ENCODE measurements at regions not wholly inside any gene's neighbourhood (a gene's known extent, or its start where the extent isn't known, plus 50 kb on each side); places are given as distances from the start of the nearest gene placed in this dataset.
"Not testable (repeated sequence)": the region's sequence is repeated elsewhere in the genome, so short reads cannot be mapped to it uniquely, and the experiment has no call there.

DNA sequence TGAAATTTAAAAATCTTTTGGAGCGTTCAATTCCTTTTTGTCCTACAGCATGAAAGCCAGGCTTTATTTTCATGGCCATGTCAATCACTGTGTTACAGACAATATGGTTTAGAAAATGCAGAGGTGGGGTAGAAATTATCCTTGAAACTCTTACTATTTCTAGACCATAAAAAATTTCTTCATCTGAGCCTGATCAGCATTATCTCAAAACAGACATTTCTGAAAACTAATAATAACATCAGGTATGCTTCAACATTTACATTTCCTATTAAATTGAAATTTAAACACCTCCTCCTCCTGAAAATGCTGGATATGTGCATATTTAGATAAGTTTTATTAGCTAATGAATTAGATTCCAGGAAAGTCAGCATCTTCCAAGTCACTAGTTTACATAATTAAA is 570.6 kb downstream of the RIT2 start:
- DNase-seq (ENCODE audit: low read depth, low spot score): no peak

DNA sequence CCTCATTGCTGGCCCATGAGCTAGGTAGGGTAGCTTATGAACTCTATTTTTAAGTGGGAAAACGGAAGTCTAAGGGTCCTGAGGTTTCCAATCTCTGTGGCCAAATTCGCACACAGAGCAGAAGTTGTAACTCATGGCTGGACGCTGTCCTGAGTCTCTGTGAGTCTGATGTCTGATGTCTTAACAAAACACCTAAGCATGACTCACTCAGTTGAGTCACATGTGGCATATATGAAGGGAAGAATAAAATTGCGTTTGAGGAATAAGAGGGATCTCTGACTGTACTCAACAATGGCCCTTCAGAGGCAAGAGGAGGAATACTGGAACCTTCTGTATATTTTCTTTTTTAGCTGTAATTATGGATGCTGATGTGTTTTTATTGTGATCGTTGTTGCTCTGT is 569.7 kb downstream of the RIT2 start:
- DNase-seq (ENCODE audit: low read depth, low spot score): no peak

DNA sequence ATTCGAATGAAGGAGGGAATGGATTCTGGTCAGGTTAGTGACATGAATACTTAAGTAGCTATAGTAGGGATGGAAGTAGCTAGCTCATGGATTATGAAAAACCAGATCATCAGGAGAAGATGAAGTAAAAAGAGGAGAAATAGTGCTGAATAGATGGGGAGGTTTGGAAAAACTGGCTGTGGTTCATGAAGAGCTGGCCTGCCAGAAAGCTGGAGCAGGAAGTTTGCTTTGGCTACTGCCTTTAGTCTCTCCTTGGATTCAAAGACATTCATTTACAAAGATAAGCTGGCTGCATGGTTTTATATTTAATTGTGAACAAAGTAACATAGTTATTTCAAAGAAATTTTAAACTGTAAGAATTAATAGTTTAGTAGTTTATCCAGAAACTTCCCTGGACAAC is 567.0 kb downstream of the RIT2 start:
- no peak for DNase-seq (ENCODE audit: low read depth, low spot score)

DNA sequence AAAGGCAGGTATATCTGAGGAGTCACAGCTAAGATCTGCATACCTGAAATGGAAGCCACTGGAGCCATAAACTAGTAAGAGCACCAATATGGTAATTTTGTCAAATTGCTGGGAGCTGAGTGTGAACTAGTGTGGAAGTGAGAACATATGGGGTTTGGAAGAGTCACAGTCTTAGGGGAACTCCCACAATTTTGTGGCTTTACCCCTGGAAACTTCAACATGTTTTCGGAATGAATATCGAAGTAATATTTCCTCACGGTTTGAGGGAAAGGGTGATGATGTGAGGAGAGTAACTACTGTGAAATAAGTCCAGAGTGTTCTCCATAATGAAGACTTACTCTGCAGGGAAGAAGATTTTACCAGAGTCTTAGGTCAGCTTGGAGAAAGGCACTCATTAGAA is 565.9 kb downstream of the RIT2 start:
- no peak for DNase-seq (ENCODE audit: low read depth, low spot score)

DNA sequence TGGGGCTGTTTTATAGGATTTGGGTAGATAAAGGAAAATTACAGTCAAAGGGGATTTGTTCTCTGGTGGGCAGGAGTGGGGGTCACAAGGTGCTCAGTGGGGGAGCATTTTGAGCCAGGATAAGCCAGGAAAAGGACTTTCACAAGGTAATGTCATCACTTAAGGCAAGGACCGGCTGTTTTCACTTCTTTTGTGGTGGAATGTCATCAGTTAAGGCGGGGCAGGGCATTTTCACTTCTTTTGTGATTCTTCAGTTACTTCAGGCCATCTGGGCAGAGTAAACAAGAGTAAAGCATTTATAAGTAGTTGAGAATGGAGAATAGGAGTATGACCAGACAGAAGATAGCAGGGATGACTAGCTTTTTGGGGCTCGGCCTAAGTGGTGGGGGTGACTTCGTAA is 562.9 kb downstream of the RIT2 start:
- DNase-seq (ENCODE audit: low read depth, low spot score): not testable (repeated sequence)

DNA sequence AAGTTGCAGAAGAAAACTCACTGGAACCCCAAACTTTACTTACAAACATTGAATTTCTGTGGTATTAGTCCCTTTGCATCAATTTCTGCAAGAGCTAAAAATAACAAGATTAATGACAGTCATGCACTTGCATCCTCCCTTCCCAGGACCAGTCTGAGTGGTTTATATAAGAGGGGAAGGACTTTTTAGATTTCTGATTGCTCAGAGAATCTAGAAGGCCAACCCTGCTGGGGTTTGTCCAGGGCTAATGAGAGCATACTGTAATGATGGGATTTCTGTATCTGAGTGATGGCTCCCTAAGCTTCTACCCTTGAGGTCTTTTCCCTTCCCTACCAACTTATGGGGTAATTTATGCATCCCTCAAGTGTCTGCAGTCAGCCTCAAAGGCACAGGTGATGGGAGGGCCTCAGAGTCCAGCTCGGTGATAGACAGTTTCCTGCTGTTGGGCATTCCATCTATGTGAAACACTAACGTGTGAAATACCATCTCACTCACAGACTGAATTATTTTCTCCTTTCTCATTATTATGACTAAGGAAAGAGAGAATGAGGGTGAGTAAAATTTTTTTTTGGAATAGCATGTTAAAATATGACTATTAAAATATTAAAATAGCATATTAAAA is 556.3 kb downstream of the RIT2 start:
- DNase-seq (ENCODE audit: low read depth, low spot score): no peak

DNA sequence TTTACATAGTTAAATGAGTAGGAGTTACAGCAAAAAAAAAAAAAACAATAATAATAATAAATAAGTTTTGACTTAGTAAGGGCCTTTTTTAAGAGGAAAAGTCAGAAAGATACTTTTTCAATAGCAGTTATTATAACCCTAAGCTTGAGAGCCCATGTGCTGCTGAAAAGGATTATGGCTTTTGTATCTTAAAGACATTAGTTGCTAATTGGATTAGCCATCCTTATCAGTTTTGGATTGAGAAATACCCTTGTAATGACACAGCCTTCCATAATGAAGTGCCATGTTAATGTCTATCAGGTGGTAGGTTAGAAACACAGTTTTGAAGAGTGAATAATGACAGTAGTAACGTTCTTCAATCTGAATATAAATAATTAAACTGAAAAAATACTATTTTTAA is 554.0 kb downstream of the RIT2 start:
- no peak for DNase-seq (ENCODE audit: low read depth, low spot score)

DNA sequence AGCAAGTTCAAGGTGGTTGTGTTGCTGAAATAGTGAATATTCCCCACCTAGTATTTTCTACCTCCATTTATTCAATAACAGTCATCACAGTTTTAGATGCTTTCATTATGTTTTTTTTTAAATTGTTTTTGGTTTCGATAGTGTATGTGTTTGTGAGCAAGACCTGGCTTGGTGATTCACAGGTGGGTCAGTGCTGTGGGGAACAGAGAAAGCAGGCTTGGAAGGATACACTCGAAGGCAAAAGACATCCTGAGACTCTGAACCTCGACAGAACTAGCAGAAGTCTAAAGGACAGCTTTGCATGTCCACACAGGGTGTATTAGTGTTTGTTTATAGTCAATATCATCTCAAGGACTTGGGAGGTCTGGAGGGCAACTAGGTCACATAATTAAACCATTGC is 551.5 kb downstream of the RIT2 start:
- DNase-seq (ENCODE audit: low read depth, low spot score): no peak

DNA sequence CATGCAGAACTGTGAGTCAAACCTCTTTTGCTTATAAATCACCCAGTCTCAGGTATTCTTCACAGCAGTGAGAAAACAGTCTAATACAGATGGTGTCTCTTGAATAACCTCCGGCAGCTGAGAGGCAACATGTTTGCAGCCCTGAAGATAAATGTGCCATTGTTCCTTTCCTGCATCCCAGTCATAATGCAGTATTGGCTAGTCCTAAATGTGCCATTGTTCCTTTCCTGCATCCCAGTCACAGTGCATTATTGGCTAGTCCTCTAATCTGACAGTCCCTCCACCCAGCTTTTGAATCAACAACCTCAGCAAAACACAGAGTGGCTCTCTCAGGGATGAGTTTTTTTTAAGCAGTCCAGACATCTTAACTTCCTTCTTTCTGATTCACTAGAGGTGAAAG is 550.7 kb downstream of the RIT2 start:
- no peak for DNase-seq (ENCODE audit: low read depth, low spot score)

DNA sequence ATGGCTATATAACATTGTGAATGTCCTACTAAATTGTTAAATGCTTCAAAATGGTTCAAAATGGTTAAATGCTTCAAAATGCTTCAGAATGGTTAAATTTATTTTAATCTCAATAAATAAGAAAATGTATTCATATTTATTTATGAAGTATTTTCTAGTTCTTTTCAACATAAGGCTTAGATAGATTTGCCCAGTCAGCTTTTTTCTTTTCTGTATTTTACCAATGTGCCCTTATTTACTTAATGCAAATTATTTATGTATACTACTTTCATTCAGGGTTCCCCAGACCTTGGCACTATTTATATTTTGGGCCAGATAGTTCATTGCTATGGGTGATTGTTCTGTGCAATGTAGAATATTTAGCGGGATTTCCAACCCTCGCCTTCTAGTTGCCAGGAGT is 546.7 kb downstream of the RIT2 start:
- no peak for DNase-seq (ENCODE audit: low read depth, low spot score)

DNA sequence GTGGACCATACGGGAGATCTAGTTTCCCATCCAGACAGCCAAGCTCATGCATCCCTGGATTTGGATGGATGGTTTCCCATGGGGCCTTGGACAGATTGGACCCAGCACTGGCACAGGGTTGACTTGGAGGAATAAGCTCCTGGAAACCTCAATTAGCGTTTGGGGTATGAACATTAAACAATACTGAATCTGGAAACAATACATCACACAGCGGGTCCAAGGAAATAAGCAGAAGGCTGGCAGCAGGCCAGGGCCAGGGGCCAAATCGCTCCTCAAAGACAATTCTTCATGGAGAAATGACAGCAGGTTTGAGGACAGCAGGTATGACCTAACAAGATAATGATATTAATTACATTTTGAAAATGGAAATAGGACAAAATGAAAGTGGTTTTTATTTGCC is 540.6 kb downstream of the RIT2 start:
- DNase-seq (ENCODE audit: low read depth, low spot score): no peak

DNA sequence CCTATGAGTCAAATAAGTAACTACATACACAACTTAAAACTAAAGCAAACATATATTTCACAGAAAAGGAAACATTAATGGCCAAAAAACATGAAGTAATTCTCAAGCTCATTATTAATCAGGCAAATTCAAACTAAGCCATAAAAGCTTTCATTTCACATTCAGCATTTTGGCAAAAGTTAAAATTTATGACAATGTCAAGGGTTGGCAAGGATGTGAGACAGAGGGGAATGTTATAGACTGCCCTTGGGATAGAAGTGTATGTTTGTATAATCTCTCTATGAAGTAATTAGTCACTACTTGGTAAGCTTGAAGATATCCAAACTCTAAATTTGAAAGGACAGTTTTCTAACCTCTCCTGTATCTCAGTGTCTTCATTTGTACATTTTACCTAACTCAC is 539.4 kb downstream of the RIT2 start:
- no peak for DNase-seq (ENCODE audit: low read depth, low spot score)

DNA sequence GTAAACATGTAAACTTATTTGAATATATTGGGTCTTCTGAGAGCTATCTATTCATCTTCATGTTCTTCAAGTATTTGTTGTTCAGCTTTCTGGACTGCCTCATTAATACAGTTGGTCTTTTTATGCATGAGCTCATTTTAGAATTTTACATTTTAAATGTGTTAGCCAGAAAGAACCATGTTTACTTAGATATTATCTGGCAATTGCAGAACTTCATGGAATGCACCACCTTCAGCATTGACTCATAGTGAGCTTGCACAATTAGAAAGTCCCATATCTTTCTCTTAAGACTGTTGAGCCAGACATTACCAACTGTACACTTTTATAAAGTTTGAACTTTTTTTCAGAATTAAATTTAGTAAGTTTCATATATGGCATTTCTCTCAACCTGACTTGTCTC is 536.7 kb downstream of the RIT2 start:
- no peak for DNase-seq (ENCODE audit: low read depth, low spot score)

DNA sequence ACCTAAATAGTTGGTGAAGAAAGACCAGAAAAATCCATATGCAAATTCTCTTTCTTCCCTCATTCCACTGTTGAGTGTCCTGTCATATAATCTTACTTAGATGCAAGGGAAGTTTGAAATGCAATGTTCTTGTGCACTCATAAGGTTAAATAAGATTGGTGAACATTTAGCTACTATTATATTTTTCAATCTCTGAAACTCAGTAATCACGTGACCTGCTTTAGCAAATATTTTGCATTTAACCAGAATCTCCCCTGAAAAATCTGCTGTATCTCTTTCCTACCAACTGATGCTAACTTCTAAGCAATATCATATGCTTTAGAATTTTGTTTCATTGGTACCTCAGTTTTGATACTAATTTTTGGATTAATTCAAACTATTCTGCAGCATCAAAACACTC is 533.2 kb downstream of the RIT2 start:
- DNase-seq (ENCODE audit: low read depth, low spot score): no peak

DNA sequence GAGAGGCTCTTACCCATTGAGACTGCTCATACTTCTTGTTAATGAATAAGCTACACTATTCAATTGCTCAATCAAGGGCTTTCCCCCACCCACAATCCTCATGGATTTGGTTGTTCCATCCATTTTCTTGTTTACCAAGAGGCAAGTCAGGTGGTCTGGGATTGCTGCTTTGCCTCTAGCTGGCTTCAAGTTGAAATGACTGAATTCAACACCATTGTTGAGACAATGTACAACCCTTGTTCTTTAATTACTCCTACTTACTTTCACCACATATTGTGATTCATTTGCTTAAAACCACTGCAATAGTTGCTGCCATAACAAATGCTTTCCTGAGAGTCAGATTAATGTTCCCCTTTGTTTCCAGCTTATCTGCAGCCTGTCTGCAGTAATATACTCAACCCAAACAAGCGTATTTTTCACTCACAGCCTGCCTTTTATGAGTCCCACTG is 532.2 kb downstream of the RIT2 start:
- no peak for DNase-seq (ENCODE audit: low read depth, low spot score)

DNA sequence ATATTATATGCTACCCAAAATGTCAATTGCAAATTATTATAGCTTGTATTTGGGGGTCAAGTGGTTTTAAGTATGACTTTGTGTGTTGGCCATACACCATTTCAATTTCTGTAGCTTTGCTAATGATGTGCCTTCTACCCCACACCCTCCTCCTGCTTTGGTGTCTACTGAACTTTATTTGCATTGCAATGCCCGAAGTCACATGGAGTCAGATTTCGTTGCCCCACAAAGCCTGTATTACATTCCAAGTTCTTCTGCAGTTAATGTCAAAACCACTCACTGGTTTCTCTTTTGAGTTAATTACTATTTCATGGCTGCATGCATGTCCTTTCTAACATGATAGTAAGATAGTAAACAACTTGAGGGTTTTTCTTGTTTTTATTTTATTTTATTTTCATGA is 528.9 kb downstream of the RIT2 start:
- no peak for DNase-seq (ENCODE audit: low read depth, low spot score)

DNA sequence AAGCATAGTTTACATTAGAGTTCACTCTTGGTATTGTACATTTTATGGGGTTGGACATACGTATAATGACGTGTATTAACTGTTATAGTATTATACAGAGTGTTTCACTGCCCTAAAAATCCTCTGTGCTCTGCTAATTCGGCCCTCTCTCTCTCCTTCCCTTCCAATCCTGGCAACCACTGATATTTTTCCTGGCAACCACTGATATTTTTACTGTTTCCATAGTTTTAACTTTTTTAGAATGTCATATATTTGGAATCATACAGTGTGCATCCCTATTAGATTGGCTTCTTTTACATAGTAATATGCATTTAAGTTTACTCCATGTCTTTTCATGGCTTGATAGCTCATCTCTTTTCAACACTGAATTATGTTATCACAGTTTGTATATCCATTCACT is 526.7 kb downstream of the RIT2 start:
- DNase-seq (ENCODE audit: low read depth, low spot score): no peak

DNA sequence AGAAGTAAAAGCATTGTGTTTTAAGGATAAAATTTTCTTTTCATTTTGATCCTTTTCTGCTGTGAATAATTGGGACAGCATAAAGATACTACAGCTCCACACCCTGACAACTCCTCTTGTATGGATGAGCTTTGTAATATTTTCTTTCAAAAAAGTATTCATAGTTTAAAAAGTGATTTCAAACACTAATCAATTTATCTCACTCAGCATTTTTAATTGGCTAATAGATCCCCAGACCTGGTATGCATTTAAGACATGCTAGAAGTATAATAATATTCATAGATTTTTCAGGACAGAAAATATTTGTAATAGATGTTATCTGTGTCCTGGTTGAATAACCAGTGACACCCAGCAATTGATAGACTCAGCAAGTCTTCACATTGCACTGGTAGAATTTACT is 510.7 kb downstream of the RIT2 start:
- DNase-seq (ENCODE audit: low read depth, low spot score): no peak

DNA sequence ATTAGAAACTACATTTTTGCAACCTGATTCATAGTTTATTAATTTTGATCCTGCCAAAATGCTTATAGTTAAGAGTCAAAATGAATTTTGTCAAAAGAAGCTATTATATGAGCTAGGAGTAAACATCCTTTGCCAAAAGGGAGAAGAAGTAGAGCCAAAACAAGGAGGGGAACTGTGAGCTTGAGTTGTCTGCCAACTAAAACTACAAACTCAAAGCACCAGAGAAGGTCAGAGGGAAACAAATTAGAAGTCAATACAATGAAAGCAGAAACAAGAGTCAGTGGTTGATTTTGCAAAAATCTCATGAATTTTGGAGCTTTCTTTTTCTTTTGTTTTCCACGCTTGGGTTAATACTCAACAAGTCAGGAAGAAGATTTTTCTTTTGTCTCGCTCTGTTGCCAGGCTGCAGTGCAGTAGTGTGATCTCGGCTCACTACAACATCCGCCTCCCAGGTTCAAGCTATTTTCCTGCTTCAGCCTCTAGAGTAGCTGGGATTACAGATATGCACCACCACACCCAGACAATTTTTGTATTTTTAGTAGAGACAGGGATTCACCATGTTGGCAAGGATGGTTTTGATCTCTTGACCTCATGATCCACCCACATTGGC is 508.5 kb downstream of the RIT2 start:
- no peak for DNase-seq (ENCODE audit: low read depth, low spot score)

DNA sequence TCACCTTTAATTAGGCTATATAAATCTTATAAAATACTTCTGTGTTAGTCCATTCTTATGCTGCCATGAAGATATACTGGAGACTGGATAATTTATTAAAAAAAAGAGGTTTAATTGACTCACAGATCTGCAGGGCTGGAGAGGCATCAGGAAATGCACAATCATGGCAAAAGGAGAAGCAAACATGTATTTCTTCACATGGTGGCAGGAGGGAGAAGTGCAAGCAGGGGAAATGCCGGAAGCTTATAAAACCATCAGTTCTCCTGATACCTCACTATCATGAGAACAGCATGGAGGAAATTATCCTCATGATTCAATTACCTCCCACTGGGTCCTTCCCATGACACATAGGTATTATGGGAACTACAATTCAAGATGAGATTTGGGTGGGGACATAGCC is 504.4 kb downstream of the RIT2 start:
- no peak for DNase-seq (ENCODE audit: low read depth, low spot score)

DNA sequence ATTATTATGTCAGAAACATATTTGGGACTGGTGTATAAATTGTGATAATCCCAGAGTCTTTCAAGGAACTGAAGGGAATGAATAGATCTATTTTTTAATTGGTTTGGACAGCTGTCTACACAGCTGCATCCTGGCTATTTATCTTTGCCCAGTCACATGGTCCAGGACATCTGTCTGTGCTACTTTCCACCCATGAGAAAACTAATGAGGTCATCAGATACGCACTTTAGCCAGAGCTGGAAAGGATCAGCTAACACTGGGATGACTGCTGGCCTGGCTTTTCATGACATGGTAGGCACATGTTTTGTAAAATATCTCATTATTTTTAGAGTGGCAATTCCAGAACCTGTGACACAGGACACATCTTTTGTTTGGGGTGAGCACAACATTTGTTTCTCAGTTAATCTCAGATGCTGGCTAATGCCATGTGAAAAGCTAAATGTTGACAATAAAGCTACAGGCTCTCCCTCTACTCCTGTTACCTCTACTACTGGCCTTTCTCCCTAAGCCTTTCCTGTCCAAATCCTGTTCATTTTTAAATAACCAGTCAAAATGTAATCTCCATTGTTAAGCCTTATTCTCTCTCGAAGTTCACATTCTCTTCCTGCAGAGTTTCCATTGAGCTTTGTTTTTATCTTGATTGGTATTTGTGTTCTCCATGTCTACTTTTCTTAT is 500.7 kb downstream of the RIT2 start:
- peak; percentile 60 for DNase-seq (ENCODE audit: low read depth, low spot score)

DNA sequence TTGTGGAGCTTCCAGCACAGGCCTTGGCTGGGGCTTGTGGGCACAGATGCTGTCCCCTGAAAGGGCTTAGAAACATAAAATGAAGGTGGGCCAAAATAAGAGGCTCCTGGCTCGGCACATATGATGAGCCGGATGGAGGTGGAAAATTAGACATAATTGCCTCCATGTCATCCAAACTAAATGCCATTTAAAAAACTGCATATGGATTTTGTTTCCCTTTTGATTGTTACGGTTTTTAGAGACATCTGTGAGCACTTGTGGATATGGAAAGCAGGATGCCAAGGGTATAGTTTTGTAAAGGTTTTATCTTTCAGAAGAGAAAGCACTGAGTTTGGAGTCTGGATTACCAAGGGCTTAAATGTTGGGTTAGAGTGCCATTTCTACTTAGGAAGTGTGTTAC is 498.3 kb downstream of the RIT2 start:
- no peak for DNase-seq (ENCODE audit: low read depth, low spot score)

DNA sequence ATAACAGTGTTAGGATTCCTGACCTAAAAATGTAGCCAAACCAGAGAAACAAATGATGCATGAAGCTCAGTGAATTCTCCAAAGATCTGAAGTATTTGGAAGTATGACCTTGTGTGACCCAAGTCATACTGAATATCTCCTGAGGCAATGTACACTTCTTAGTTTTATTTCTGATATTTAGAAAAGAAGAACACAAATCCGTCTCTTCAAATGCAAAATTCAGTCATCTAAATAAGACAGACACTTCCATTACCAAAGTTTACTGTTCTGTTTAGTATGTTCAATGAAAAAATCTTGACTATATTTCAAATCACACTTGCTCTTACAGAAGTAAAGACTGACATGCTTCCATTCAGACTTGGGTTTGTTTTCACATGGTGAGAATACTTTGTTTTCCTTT is 495.7 kb downstream of the RIT2 start:
- DNase-seq (ENCODE audit: low read depth, low spot score): no peak
